ENCODE measurements at regions not wholly inside any gene's neighbourhood (a gene's known extent, or its start where the extent isn't known, plus 50 kb on each side); places are given as distances from the start of the nearest gene placed in this dataset.

- TF ChIP-seq EZH2 (IDR thresholded peaks at IDR 0.05) (no peak), POLR2A (IDR thresholded peaks at IDR 0.05; ENCODE audit: borderline replicate concordance, extremely low read depth, insufficient read depth, insufficient read length) (no peak), JUND (IDR thresholded peaks at IDR 0.05) (no peak), ELF1 (IDR thresholded peaks at IDR 0.05; ENCODE audit: borderline replicate concordance, low read depth) (no peak), SP1 (IDR thresholded peaks at IDR 0.05; ENCODE audit: low read depth) (no peak), TCF7L2 (IDR thresholded peaks at IDR 0.05; ENCODE audit: borderline replicate concordance, extremely low read depth, insufficient read depth, insufficient read length) (no peak), POLR2AphosphoS5 (IDR thresholded peaks at IDR 0.05; ENCODE audit: low read depth, low read length) (no peak), SIN3A (IDR thresholded peaks at IDR 0.05; ENCODE audit: low read depth) (no peak), EGR1 (IDR thresholded peaks at IDR 0.05; ENCODE audit: low read depth) (no peak)
- TF ChIP-seq, protein P1, sequence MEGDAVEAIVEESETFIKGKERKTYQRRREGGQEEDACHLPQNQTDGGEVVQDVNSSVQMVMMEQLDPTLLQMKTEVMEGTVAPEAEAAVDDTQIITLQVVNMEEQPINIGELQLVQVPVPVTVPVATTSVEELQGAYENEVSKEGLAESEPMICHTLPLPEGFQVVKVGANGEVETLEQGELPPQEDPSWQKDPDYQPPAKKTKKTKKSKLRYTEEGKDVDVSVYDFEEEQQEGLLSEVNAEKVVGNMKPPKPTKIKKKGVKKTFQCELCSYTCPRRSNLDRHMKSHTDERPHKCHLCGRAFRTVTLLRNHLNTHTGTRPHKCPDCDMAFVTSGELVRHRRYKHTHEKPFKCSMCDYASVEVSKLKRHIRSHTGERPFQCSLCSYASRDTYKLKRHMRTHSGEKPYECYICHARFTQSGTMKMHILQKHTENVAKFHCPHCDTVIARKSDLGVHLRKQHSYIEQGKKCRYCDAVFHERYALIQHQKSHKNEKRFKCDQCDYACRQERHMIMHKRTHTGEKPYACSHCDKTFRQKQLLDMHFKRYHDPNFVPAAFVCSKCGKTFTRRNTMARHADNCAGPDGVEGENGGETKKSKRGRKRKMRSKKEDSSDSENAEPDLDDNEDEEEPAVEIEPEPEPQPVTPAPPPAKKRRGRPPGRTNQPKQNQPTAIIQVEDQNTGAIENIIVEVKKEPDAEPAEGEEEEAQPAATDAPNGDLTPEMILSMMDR (IDR thresholded peaks at IDR 0.05 in 2 of 3, conservative IDR thresholded peaks at IDR 0.05 in 1 of 3; ENCODE audit: borderline replicate concordance in 1 of 3, insufficient read depth in 1 of 3, low read depth in 2 of 3, low read length in 2 of 3) = no peak
- TF ChIP-seq, protein P2, sequence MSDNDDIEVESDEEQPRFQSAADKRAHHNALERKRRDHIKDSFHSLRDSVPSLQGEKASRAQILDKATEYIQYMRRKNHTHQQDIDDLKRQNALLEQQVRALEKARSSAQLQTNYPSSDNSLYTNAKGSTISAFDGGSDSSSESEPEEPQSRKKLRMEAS (IDR thresholded peaks at IDR 0.05) = no peak
- TF ChIP-seq, protein P3, sequence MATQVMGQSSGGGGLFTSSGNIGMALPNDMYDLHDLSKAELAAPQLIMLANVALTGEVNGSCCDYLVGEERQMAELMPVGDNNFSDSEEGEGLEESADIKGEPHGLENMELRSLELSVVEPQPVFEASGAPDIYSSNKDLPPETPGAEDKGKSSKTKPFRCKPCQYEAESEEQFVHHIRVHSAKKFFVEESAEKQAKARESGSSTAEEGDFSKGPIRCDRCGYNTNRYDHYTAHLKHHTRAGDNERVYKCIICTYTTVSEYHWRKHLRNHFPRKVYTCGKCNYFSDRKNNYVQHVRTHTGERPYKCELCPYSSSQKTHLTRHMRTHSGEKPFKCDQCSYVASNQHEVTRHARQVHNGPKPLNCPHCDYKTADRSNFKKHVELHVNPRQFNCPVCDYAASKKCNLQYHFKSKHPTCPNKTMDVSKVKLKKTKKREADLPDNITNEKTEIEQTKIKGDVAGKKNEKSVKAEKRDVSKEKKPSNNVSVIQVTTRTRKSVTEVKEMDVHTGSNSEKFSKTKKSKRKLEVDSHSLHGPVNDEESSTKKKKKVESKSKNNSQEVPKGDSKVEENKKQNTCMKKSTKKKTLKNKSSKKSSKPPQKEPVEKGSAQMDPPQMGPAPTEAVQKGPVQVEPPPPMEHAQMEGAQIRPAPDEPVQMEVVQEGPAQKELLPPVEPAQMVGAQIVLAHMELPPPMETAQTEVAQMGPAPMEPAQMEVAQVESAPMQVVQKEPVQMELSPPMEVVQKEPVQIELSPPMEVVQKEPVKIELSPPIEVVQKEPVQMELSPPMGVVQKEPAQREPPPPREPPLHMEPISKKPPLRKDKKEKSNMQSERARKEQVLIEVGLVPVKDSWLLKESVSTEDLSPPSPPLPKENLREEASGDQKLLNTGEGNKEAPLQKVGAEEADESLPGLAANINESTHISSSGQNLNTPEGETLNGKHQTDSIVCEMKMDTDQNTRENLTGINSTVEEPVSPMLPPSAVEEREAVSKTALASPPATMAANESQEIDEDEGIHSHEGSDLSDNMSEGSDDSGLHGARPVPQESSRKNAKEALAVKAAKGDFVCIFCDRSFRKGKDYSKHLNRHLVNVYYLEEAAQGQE (IDR thresholded peaks at IDR 0.05; ENCODE audit: low read depth) = no peak
Observed at GRCh38 chr6:14642842-14643241, 525.3 kb downstream of the CD83 start.

Data from HCT116 (cell line).